ENCODE measurements at regions not wholly inside any gene's neighbourhood (a gene's known extent, or its start where the extent isn't known, plus 50 kb on each side); places are given as distances from the start of the nearest gene placed in this dataset.
"Not testable (repeated sequence)": the region's sequence is repeated elsewhere in the genome, so short reads cannot be mapped to it uniquely, and the experiment has no call there.

- H3K27ac ChIP-seq, result no peak overlapping the region
- DNase-seq (ENCODE audit: low read depth, low spot score), result peak; percentile 29
These were observed 99.9 kb downstream of the ANKRD18B start for GRCh38 chr9:33623658-33624586.

- not testable (repeated sequence) for H3K27ac ChIP-seq
These were observed 104.3 kb downstream of the ANKRD18B start for GRCh38 chr9:33628318-33628717.

GRCh38 chr9:33628865-33629410 is 104.9 kb downstream of the ANKRD18B start:
- H3K27ac ChIP-seq, result no peak overlapping the region

More at GRCh38 chr9:33628318-33628717, 104.3 kb downstream of the ANKRD18B start:
- DNase-seq (ENCODE audit: low read depth, low spot score), result not testable (repeated sequence)

GRCh38 chr9:33633636-33634035 is 109.6 kb downstream of the ANKRD18B start:
- no peak for DNase-seq (ENCODE audit: low read depth, low spot score)
- no peak overlapping the region for H3K27ac ChIP-seq

More at GRCh38 chr9:33628865-33629410, 104.9 kb downstream of the ANKRD18B start:
- no peak for DNase-seq (ENCODE audit: low read depth, low spot score)

- no peak overlapping the region for H3K27ac ChIP-seq
- DNase-seq (ENCODE audit: low read depth, low spot score), result no peak
These were observed 113.8 kb downstream of the ANKRD18B start for GRCh38 chr9:33637881-33638280.

GRCh38 chr9:33638391-33638915 is 114.4 kb downstream of the ANKRD18B start:
- no peak overlapping the region for H3K27ac ChIP-seq
- DNase-seq (ENCODE audit: low read depth, low spot score), result no peak

GRCh38 chr9:33645706-33646105 is 121.7 kb downstream of the ANKRD18B start:
- no peak overlapping the region for H3K27ac ChIP-seq
- DNase-seq (ENCODE audit: low read depth, low spot score), result no peak

GRCh38 chr9:33649463-33649862 is 125.4 kb downstream of the ANKRD18B start:
- no peak overlapping the region for H3K27ac ChIP-seq
- no peak for DNase-seq (ENCODE audit: low read depth, low spot score)

GRCh38 chr9:33651125-33651524 is 127.1 kb downstream of the ANKRD18B start:
- DNase-seq (ENCODE audit: low read depth, low spot score), result no peak

GRCh38 chr9:33659921-33660320 is 135.4 kb upstream of the PRSS3 start:
- no peak for DNase-seq (ENCODE audit: low read depth, low spot score)
- H3K27ac ChIP-seq, result no peak overlapping the region

More at GRCh38 chr9:33651125-33651524, 127.1 kb downstream of the ANKRD18B start:
- H3K27ac ChIP-seq, result no peak overlapping the region

GRCh38 chr9:33660772-33661171 is 134.6 kb upstream of the PRSS3 start:
- no peak for DNase-seq (ENCODE audit: low read depth, low spot score)
- no peak overlapping the region for H3K27ac ChIP-seq

- no peak for DNase-seq (ENCODE audit: low read depth, low spot score)
- H3K27ac ChIP-seq, result no peak overlapping the region
These were observed 134.2 kb upstream of the PRSS3 start for GRCh38 chr9:33661176-33661575.

GRCh38 chr9:33662871-33663270 is 132.5 kb upstream of the PRSS3 start:
- DNase-seq (ENCODE audit: low read depth, low spot score), result no peak
- no peak overlapping the region for H3K27ac ChIP-seq

GRCh38 chr9:33676194-33676745 is 119.1 kb upstream of the PRSS3 start:
- DNase-seq (ENCODE audit: low read depth, low spot score); H3K27ac ChIP-seq: not testable (repeated sequence)

- DNase-seq (ENCODE audit: low read depth, low spot score), result no peak
- H3K27ac ChIP-seq, result no peak overlapping the region
These were observed 118.4 kb upstream of the PRSS3 start for GRCh38 chr9:33676746-33677505.

- DNase-seq (ENCODE audit: low read depth, low spot score), result no peak
- H3K27ac ChIP-seq, result no peak overlapping the region
These were observed 117.9 kb upstream of the PRSS3 start for GRCh38 chr9:33677506-33677809.

GRCh38 chr9:33677961-33678360 is 117.4 kb upstream of the PRSS3 start:
- H3K27ac ChIP-seq, result no peak overlapping the region
- DNase-seq (ENCODE audit: low read depth, low spot score), result no peak

- H3K27ac ChIP-seq, result no peak overlapping the region
- DNase-seq (ENCODE audit: low read depth, low spot score), result no peak
These were observed 112.8 kb upstream of the PRSS3 start for GRCh38 chr9:33682551-33682950.

- no peak overlapping the region for H3K27ac ChIP-seq
- no peak for DNase-seq (ENCODE audit: low read depth, low spot score)
These were observed 110.5 kb upstream of the PRSS3 start for GRCh38 chr9:33684831-33685230.

- DNase-seq (ENCODE audit: low read depth, low spot score), result no peak
- no peak overlapping the region for H3K27ac ChIP-seq
These were observed 108.4 kb upstream of the PRSS3 start for GRCh38 chr9:33686942-33687341.

All from epithelial cell of prostate (primary cell).